Bronchial epithelial cell (primary cell): ENCODE measurements at regions not wholly inside any gene's neighbourhood (a gene's known extent, or its start where the extent isn't known, plus 50 kb on each side); places are given as distances from the start of the nearest gene placed in this dataset.
A peak's percentile ranks its signal among the peaks of the same experiment; 100 is the strongest.

Source experiments
- DNase-seq: peaks from one replicate; pipeline ENCODE4 v3.0.0-alpha.2; 2010; ENCODE audit warnings: low read depth
- FAIRE-seq: peaks from 2 replicates; lab custom pipeline; 2011; peaks lifted over from hg19 to GRCh38; lab: Jason Lieb, UNC
- H3K27me3 ChIP-seq: 2 replicates; pipeline ENCODE4 v1.5.1; 2011; ENCODE audit warnings: low read length; ENCODE audit not compliant: control insufficient read depth, insufficient read depth
- H3K36me3 ChIP-seq: 2 replicates; pipeline ENCODE4 v1.5.1; 2011; ENCODE audit warnings: low read length; ENCODE audit not compliant: control insufficient read depth, insufficient read depth
- H3K4me3 ChIP-seq: 2 replicates; pipeline ENCODE4 v1.5.1; 2011; ENCODE audit warnings: mild to moderate bottlenecking, low read depth, low read length, control low read depth
- CTCF ChIP-seq: IDR thresholded peaks from 2 replicates; pipeline ENCODE4 v1.5.1; 2011; ENCODE audit warnings: mild to moderate bottlenecking, moderate library complexity, low read length, control low read depth, inconsistent platforms; ENCODE audit not compliant: insufficient read depth, severe bottlenecking

GRCh38 chr17:79515646-79516571, 94.9 kb downstream of the RBFOX3 start:
- FAIRE-seq (peak; percentile 36), DNase-seq (no peak)
- Histone ChIP-seq H3K36me3 (no peaks in the 10 kb centered on the region), H3K27me3 (no peaks in the 10 kb centered on the region), H3K4me3 (no peak overlapping the region)
- TF ChIP-seq CTCF = no peak

- Histone ChIP-seq H3K36me3 (no peaks in the 10 kb centered on the region), H3K4me3 (no peak overlapping the region), H3K27me3 (no peaks in the 10 kb centered on the region)
- FAIRE-seq (no peak), DNase-seq (no peak)
- no peak for TF ChIP-seq CTCF
Measured at GRCh38 chr17:79515110-79515509, 95.7 kb downstream of the RBFOX3 start.

- no peak for DNase-seq
- no peaks in the 10 kb centered on the region for H3K27me3 ChIP-seq
- no peak for TF ChIP-seq CTCF
- H3K4me3 ChIP-seq = no peak overlapping the region
- FAIRE-seq = peak; percentile 80
- no peaks in the 10 kb centered on the region for H3K36me3 ChIP-seq
Measured at GRCh38 chr17:79513820-79514535, 96.9 kb downstream of the RBFOX3 start.

- H3K36me3 ChIP-seq = no peaks in the 10 kb centered on the region
- no peak for DNase-seq
- H3K4me3 ChIP-seq = no peak overlapping the region
- no peak for TF ChIP-seq CTCF
- no peak for FAIRE-seq
- H3K27me3 ChIP-seq = no peaks in the 10 kb centered on the region
Measured at GRCh38 chr17:79513206-79513605, 97.6 kb downstream of the RBFOX3 start.

GRCh38 chr17:79511471-79511870, 99.4 kb downstream of the RBFOX3 start:
- Histone ChIP-seq H3K36me3 (no peaks in the 10 kb centered on the region), H3K4me3 (no peak overlapping the region), H3K27me3 (no peaks in the 10 kb centered on the region)
- FAIRE-seq (no peak), DNase-seq (no peak)
- no peak for TF ChIP-seq CTCF
